ENCODE measurements at regions not wholly inside any gene's neighbourhood (a gene's known extent, or its start where the extent isn't known, plus 50 kb on each side); places are given as distances from the start of the nearest gene placed in this dataset.

- no peak for DNase-seq (ENCODE audit: low spot score)
Measured at GRCh38 chr3:80492162-80492561, 724.4 kb upstream of the ROBO1 start.

- no peak for DNase-seq (ENCODE audit: low spot score)
Measured at GRCh38 chr3:80472961-80473360, 705.2 kb upstream of the ROBO1 start.

- DNase-seq (ENCODE audit: low spot score): no peak
Measured at GRCh38 chr3:80472459-80472858, 704.7 kb upstream of the ROBO1 start.

GRCh38 chr3:80470433-80470832, 702.6 kb upstream of the ROBO1 start:
- no peak for DNase-seq (ENCODE audit: low spot score)

GRCh38 chr3:80465746-80466145, 697.9 kb upstream of the ROBO1 start:
- DNase-seq (ENCODE audit: low spot score): no peak

- no peak for DNase-seq (ENCODE audit: low spot score)
Measured at GRCh38 chr3:80451393-80451792, 683.6 kb upstream of the ROBO1 start.

- no peak for DNase-seq (ENCODE audit: low spot score)
Measured at GRCh38 chr3:80445641-80446040, 677.8 kb upstream of the ROBO1 start.

GRCh38 chr3:80445053-80445452, 677.3 kb upstream of the ROBO1 start:
- DNase-seq (ENCODE audit: low spot score): no peak

- no peak for DNase-seq (ENCODE audit: low spot score)
Measured at GRCh38 chr3:80439490-80439889, 671.7 kb upstream of the ROBO1 start.

GRCh38 chr3:80434366-80434765, 666.6 kb upstream of the ROBO1 start:
- DNase-seq (ENCODE audit: low spot score): no peak

GRCh38 chr3:80424951-80425350, 657.2 kb upstream of the ROBO1 start:
- no peak for DNase-seq (ENCODE audit: low spot score)

- no peak for DNase-seq (ENCODE audit: low spot score)
Measured at GRCh38 chr3:80408030-80408721, 640.4 kb upstream of the ROBO1 start.

GRCh38 chr3:80405618-80406017, 637.8 kb upstream of the ROBO1 start:
- DNase-seq (ENCODE audit: low spot score): no peak

- no peak for DNase-seq (ENCODE audit: low spot score)
Measured at GRCh38 chr3:80395023-80395422, 627.2 kb upstream of the ROBO1 start.

- DNase-seq (ENCODE audit: low spot score): no peak
Measured at GRCh38 chr3:80391573-80391972, 623.8 kb upstream of the ROBO1 start.

- DNase-seq (ENCODE audit: low spot score): no peak
Measured at GRCh38 chr3:80384811-80385210, 617.0 kb upstream of the ROBO1 start.

- DNase-seq (ENCODE audit: low spot score): no peak
Measured at GRCh38 chr3:80374423-80374822, 606.6 kb upstream of the ROBO1 start.

- no peak for DNase-seq (ENCODE audit: low spot score)
Measured at GRCh38 chr3:80368616-80369015, 600.8 kb upstream of the ROBO1 start.

- no peak for DNase-seq (ENCODE audit: low spot score)
Measured at GRCh38 chr3:80366808-80367548, 599.2 kb upstream of the ROBO1 start.

GRCh38 chr3:80357761-80358160, 590.0 kb upstream of the ROBO1 start:
- no peak for DNase-seq (ENCODE audit: low spot score)

GRCh38 chr3:80355144-80355543, 587.3 kb upstream of the ROBO1 start:
- no peak for DNase-seq (ENCODE audit: low spot score)

GRCh38 chr3:80351201-80351600, 583.4 kb upstream of the ROBO1 start:
- no peak for DNase-seq (ENCODE audit: low spot score)

- DNase-seq (ENCODE audit: low spot score): no peak
Measured at GRCh38 chr3:80350771-80351170, 583.0 kb upstream of the ROBO1 start.

- DNase-seq (ENCODE audit: low spot score): no peak
Measured at GRCh38 chr3:80338366-80338765, 570.6 kb upstream of the ROBO1 start.

All from HuH-7 (cell line).